Adipocyte (in vitro differentiated cells): ENCODE measurements at regions not wholly inside any gene's neighbourhood (a gene's known extent, or its start where the extent isn't known, plus 50 kb on each side); places are given as distances from the start of the nearest gene placed in this dataset.
"Not testable (repeated sequence)": the region's sequence is repeated elsewhere in the genome, so short reads cannot be mapped to it uniquely, and the experiment has no call there.

Source experiments
- DNase-seq: peaks from one replicate; pipeline ENCODE4 v3.0.0-alpha.2; 2015; ENCODE audit warnings: low read depth
- H3K27me3 ChIP-seq: replicated peaks from 2 replicates; pipeline ENCODE4 v1.7.0; 2013; ENCODE audit warnings: mild to moderate bottlenecking, low read length, moderate library complexity; ENCODE audit not compliant: control insufficient read depth, insufficient read depth
- H3K36me3 ChIP-seq: 2 replicates; pipeline ENCODE4 v1.7.0; 2013; ENCODE audit warnings: low read length, mild to moderate bottlenecking, moderate library complexity; ENCODE audit not compliant: control insufficient read depth, insufficient read depth, severe bottlenecking
- H3K4me1 ChIP-seq: 2 replicates; pipeline ENCODE4 v1.7.0; 2013; ENCODE audit warnings: mild to moderate bottlenecking, low read length, moderate library complexity; ENCODE audit not compliant: control insufficient read depth, insufficient read depth
- H3K4me3 ChIP-seq: 2 replicates; pipeline ENCODE4 v1.7.0; 2013; ENCODE audit warnings: mild to moderate bottlenecking, low read length, moderate library complexity
- H3K9ac ChIP-seq: 2 replicates; pipeline ENCODE4 v1.7.0; 2013; ENCODE audit warnings: mild to moderate bottlenecking, low read length, moderate library complexity
- H3K9me3 ChIP-seq: 2 replicates; pipeline ENCODE4 v1.7.0; 2013; ENCODE audit warnings: mild to moderate bottlenecking, low read length, moderate library complexity; ENCODE audit not compliant: control insufficient read depth

- H3K36me3 ChIP-seq = no peaks in the 10 kb centered on the region
- peaks cover 10% of the 10 kb centered on the region for H3K27me3 ChIP-seq
- no peaks in the 10 kb centered on the region for H3K9me3 ChIP-seq
- DNase-seq = no peak
- no peak overlapping the region for H3K4me3 ChIP-seq
- no peak overlapping the region for H3K9ac ChIP-seq
- no peaks in the 10 kb centered on the region for H3K4me1 ChIP-seq
Measured at GRCh38 chr2:130289780-130290179, 52.9 kb upstream of the IMP4 start.

- no peak overlapping the region for H3K9ac ChIP-seq
- H3K27me3 ChIP-seq = peaks cover 10% of the 10 kb centered on the region
- H3K36me3 ChIP-seq = no peaks in the 10 kb centered on the region
- H3K9me3 ChIP-seq = no peaks in the 10 kb centered on the region
- no peak overlapping the region for H3K4me3 ChIP-seq
- no peak for DNase-seq
- H3K4me1 ChIP-seq = no peaks in the 10 kb centered on the region
Measured at GRCh38 chr2:130288467-130289403, 54.0 kb upstream of the IMP4 start.

- Histone ChIP-seq H3K27me3 (peaks cover 9% of the 10 kb centered on the region), H3K9ac (no peak overlapping the region)
Measured at GRCh38 chr2:130287656-130288026, 55.1 kb upstream of the IMP4 start.

GRCh38 chr2:130286983-130287655 lies 55.6 kb upstream of the IMP4 start:
- Histone ChIP-seq H3K27me3 (peaks cover 5% of the 10 kb centered on the region), H3K9me3 (no peaks in the 10 kb centered on the region), H3K4me1 (no peaks in the 10 kb centered on the region), H3K4me3 (no peak overlapping the region), H3K36me3 (no peaks in the 10 kb centered on the region), H3K9ac (no peak overlapping the region)
- DNase-seq = no peak

More at GRCh38 chr2:130287656-130288026, 55.1 kb upstream of the IMP4 start:
- H3K36me3 ChIP-seq = no peaks in the 10 kb centered on the region
- H3K4me1 ChIP-seq = no peaks in the 10 kb centered on the region
- DNase-seq = no peak
- H3K4me3 ChIP-seq = no peak overlapping the region
- H3K9me3 ChIP-seq = no peaks in the 10 kb centered on the region

- H3K9ac ChIP-seq, H3K4me3 ChIP-seq, H3K27me3 ChIP-seq, H3K9me3 ChIP-seq, DNase-seq, H3K36me3 ChIP-seq, H3K4me1 ChIP-seq: not testable (repeated sequence)
Measured at GRCh38 chr2:130283341-130283869, 59.3 kb upstream of the IMP4 start.

- H3K9ac ChIP-seq, H3K36me3 ChIP-seq, H3K4me3 ChIP-seq, H3K9me3 ChIP-seq, DNase-seq, H3K27me3 ChIP-seq, H3K4me1 ChIP-seq: not testable (repeated sequence)
Measured at GRCh38 chr2:130279551-130279950, 63.1 kb upstream of the IMP4 start.

GRCh38 chr2:130268333-130268732 lies 70.1 kb upstream of the TUBA3E start:
- DNase-seq, H3K4me1 ChIP-seq, H3K4me3 ChIP-seq, H3K27me3 ChIP-seq, H3K36me3 ChIP-seq, H3K9ac ChIP-seq, H3K9me3 ChIP-seq: not testable (repeated sequence)

- H3K9ac ChIP-seq, H3K27me3 ChIP-seq, H3K36me3 ChIP-seq, H3K4me3 ChIP-seq, DNase-seq, H3K9me3 ChIP-seq, H3K4me1 ChIP-seq: not testable (repeated sequence)
Measured at GRCh38 chr2:130267572-130267971, 69.3 kb upstream of the TUBA3E start.

- not testable (repeated sequence) for H3K36me3 ChIP-seq, H3K4me1 ChIP-seq, H3K9me3 ChIP-seq, H3K4me3 ChIP-seq, H3K9ac ChIP-seq, DNase-seq
- H3K27me3 ChIP-seq = peaks cover 12% of the 10 kb centered on the region
Measured at GRCh38 chr2:130266836-130267235, 68.6 kb upstream of the TUBA3E start.

- not testable (repeated sequence) for H3K4me3 ChIP-seq, H3K9me3 ChIP-seq, H3K36me3 ChIP-seq, DNase-seq, H3K4me1 ChIP-seq, H3K9ac ChIP-seq
- peaks cover 21% of the 10 kb centered on the region for H3K27me3 ChIP-seq
Measured at GRCh38 chr2:130265570-130266247, 67.5 kb upstream of the TUBA3E start.

GRCh38 chr2:130264901-130265320 lies 66.7 kb upstream of the TUBA3E start:
- not testable (repeated sequence) for H3K4me1 ChIP-seq, H3K9ac ChIP-seq, H3K4me3 ChIP-seq, H3K9me3 ChIP-seq, DNase-seq, H3K36me3 ChIP-seq
- H3K27me3 ChIP-seq = peaks cover 29% of the 10 kb centered on the region
